HG03045 (cell line): ENCODE measurements at regions not wholly inside any gene's neighbourhood (a gene's known extent, or its start where the extent isn't known, plus 50 kb on each side); places are given as distances from the start of the nearest gene placed in this dataset.
"Not testable (repeated sequence)": the region's sequence is repeated elsewhere in the genome, so short reads cannot be mapped to it uniquely, and the experiment has no call there.

Experiments used
- ATAC-seq: cut with Tn5 transposase; IDR thresholded peaks from one replicate; pipeline ENCODE4 v1.9.1; 2021; ENCODE audit warnings: mild to moderate bottlenecking, moderate library complexity; ENCODE audit not compliant: unreplicated experiment

GRCh38 chr5:121426153-121426552 is 425.5 kb upstream of the FTMT start:
- no peak for ATAC-seq

DNA sequence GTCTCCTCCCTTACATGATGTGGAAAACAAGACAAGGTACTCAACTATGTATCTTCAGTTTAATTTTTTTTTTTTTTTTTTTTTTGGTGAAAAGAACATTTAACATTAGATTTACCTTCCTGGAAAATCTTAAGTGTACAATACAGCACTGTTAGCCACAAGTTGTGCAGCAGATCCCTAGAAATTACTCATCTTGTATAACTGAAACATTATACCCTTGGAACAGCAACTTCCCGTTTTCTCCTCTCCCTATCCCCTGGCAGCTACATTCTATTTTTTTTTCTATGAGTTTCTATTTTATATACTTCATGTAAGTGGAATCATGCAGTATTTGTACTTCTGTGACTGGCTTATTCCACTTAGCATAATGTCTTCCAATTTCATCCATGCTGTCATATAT is 421.9 kb upstream of the FTMT start:
- ATAC-seq, result no peak

DNA sequence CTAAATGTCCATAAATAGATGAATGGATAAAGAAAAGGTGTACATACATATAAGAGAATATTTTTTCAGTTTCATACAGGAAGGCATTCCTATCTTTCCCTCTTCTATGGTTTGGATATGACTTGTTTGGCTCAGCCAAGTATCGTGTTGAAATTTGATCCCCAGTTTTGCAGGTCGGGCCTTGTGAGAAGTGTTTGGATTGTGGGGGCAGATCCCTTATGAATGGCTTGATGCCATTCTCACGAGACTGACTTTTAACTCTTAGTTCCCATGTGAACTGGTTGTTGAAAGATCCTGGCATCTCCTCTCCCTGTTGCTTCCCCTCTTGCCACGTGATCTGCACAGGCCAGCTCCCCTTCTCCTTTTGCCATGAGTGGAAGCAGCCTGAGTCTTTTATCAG is 421.1 kb upstream of the FTMT start:
- ATAC-seq, result no peak

GRCh38 chr5:121445511-121445910 is 406.2 kb upstream of the FTMT start:
- no peak for ATAC-seq

GRCh38 chr5:121462441-121462840 is 389.2 kb upstream of the FTMT start:
- ATAC-seq, result no peak

DNA sequence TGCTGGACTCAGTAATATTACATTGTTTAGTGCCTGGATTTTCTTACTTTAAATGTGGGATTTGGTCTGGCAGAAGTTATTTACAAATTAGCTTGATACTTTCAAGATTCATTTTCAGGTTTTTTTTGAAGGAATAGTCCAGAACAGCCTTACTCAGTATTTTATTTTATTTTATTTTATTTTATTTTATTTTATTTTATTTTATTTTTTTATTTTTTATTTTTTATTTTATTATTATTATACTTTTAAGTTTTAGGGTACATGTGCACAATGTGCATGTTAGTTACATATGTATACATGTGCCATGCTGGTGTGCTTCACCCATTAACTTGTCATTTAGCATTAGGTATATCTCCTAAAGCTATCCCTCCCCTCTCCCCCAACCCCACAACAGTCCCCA is 380.5 kb upstream of the FTMT start:
- not testable (repeated sequence) for ATAC-seq

DNA sequence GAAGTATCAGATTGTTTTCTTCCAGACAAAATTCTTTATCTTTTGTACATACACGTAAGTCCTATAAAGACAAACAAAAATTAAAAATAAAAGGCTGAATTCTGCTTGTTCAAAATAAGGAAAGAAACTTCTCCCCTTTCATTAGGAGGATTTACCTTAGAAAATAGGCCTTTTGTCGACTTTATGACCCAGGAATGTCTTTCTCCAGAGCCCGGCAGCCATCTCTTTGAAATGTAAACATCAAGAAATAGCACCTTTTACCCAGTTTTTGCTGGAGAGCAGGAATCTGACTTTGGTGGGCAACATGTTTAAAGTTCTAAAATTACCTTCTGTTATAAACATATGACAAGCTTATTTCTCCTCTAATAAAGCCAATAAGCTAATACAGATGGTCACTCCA is 373.0 kb upstream of the FTMT start:
- no peak for ATAC-seq

DNA sequence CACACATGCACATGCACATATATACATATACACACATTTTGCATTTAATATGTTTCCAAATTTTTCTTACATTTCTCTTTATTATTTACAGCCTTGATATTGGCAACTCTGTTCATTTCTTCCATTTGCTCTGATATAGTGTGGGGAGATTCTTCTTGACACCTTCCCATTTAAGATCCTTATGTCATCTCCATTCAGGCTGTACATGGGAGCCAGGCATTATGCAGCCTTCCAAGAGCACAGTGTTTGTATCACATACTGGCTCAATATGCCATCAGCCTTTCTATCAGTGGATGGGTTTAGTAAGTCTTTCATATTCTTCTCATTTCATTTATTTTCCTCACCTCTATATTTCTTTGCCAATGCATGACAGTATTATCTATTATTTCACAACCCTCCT is 372.3 kb upstream of the FTMT start:
- ATAC-seq, result no peak

GRCh38 chr5:121485281-121485680 is 366.4 kb upstream of the FTMT start:
- no peak for ATAC-seq

DNA sequence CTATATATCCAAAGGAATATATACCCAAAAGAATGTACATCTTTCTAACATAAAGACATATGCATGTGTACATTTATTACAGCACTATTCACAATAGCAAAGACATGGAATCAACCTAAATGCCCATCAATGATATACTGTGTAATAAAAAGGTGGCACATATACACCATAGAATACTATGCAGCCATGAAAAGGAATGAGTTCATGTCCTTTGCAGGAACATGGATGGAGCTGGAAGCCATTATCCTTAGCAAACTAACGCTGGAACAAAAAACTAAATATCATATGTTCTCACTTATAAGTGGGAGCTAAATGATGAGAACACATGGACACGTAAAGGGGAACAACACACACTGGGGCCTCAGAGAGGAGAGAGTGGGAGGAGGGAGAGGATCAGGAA is 365.7 kb upstream of the FTMT start:
- ATAC-seq, result not testable (repeated sequence)

DNA sequence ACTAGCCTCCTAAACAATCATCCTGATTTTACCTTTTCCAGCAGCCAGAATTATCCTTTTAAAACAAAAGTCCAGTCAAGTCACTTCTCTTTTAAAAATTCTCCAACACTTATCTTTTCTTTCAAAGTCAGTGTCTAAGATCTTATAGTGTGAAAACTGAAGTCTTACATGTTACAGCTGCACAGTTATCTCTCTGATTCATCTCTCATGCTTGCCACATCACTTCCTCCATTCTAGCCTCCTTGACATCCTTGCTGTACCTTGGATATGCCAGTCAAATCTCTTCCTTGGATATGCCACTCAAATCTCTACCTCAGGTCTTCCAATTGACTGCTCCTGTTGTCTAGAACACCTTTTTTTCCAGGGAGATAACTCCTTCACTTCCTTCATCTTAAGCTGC is 361.7 kb upstream of the FTMT start:
- no peak for ATAC-seq

GRCh38 chr5:121497176-121497575 is 354.5 kb upstream of the FTMT start:
- ATAC-seq, result no peak

GRCh38 chr5:121500310-121500709 is 351.4 kb upstream of the FTMT start:
- ATAC-seq, result no peak

GRCh38 chr5:121503111-121503840 is 348.4 kb upstream of the FTMT start:
- ATAC-seq, result no peak

DNA sequence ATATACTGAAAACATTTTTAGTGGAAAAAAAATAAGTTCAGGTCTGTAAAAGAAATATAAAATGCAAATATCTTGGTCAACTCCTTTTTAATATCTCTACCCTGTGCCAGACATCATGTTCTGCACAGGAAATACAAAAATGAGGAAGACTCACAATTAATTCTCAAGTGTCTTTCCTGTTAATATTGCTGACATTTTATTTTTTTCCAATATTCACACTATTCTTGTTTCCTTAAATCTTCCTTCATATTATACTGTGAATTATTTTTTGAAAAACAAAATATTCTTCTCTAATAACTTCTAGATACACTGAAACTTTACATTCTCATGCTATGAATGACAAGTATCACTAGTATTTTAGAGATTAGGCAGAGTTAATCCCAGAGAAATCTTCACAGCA is 334.7 kb upstream of the FTMT start:
- no peak for ATAC-seq

GRCh38 chr5:121525706-121526105 is 326.0 kb upstream of the FTMT start:
- ATAC-seq, result no peak

GRCh38 chr5:121526908-121527307 is 324.8 kb upstream of the FTMT start:
- ATAC-seq, result no peak

DNA sequence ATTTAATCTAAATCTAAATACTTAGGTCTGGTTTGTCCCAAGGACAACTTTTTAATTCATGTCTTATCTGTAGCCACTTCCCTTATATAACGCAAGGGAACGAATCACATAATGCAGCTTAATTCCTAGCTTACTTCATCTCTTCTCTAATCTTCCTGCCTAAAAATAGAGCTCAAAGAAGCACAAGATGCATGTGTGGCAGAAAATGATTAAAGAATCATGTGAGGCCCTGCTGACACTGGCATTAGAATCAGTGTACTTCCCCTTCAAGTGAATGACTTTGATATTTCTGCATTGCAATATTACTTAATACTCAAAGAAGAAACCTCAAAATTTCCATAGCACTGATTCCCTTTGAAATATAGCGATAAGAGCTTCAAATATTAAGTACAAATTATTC is 317.9 kb upstream of the FTMT start:
- no peak for ATAC-seq

GRCh38 chr5:121550989-121551388 is 300.7 kb upstream of the FTMT start:
- ATAC-seq, result no peak

- no peak for ATAC-seq
Measured at GRCh38 chr5:121559832-121560231, 291.9 kb upstream of the FTMT start.

DNA sequence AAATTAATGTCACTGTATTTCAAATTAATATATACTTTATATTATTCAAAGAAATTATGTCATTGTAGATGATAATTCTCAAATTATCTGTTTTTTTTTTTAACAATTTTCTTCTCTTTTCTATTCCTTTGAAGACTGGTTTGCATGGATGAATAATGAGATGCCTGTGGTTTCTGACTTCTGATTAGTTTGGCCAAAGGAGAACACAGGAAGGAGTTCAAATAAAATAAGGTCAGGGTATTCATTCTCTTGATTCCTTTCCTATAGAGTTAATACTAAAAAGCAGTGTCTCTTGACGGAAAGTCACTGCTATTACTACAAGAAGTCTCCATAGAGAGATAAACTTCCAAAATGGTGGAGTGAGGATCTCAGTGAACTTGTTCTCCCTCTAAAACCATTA is 279.6 kb upstream of the FTMT start:
- no peak for ATAC-seq

DNA sequence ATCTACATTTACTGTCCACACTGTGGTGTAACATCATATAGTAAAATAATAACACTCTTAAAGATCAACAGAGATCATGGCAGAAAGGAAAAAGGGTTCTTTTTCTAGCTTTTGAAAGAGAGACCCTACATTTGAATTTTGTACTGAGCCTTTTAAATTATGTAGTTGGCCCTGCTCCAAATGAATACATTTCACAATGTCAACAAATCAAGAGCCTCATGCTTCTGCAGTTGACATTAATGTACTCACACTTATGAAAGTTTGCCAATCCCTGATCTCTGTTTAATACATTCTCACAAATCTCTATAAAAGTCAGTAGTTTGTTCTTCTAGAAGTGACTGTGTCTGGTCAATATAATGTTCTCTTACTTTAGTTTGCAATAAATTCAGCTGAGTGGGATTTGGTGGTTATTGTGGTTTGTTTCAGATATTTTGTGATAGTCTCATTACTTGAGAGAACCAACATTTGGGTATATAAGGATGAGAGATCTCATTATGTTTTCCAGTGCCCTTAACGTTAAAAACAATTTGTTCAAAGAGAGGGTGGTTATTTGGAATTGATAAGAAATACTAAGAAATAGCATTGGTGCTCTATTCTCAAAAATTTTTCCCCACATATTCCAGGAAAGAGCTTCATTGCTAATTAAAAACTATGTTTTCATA is 277.8 kb upstream of the FTMT start:
- ATAC-seq, result no peak

DNA sequence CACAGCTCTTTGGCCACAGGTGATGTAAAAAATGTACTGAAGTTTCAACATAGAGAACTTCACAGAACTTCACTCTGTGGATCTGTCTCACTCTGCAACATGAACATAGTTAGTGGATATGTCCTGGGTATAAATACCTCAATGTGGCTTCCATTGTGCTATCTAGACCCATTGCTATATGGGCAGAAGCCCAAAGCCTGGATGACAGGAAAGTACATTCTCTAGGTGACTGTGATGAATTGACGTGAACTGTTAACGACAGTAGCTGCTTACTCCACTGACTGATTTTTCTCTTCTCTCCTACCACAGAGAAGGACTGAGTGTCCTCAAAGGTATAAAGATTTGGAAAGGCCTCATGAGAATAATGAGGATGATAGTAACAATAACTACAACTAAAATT is 270.1 kb upstream of the FTMT start:
- no peak for ATAC-seq
